Calu3 (cell line): ENCODE measurements at regions not wholly inside any gene's neighbourhood (a gene's known extent, or its start where the extent isn't known, plus 50 kb on each side); places are given as distances from the start of the nearest gene placed in this dataset.
"Not testable (repeated sequence)": the region's sequence is repeated elsewhere in the genome, so short reads cannot be mapped to it uniquely, and the experiment has no call there.

Experiments
- BruUV-seq: library from RNA; stranded (reverse); fragments of 400-500 nt; replicated peaks from 2 replicates; lab custom pipeline; 2021; lab: Mats Ljungman, UMichigan
- CTCF ChIA-PET: fragments of 300-600 bp; sonication (Branson Sonifier 250); formaldehyde crosslinking; loops from one replicate; lab custom pipeline; 2022; ENCODE audit warnings: antibody characterized with exemption; lab: Charles Lee
- DNase-seq: peaks from one replicate; pipeline ENCODE4 v3.0.0; 2022
- H3K27ac Mint-ChIP-seq: one replicate; pipeline ENCODE4 v1.8.0; 2022; ENCODE audit warnings: mixed read lengths; ENCODE audit not compliant: unreplicated experiment
- H3K27me3 Mint-ChIP-seq: one replicate; pipeline ENCODE4 v1.8.0; 2022; ENCODE audit warnings: mixed read lengths; ENCODE audit not compliant: unreplicated experiment
- H3K36me3 Mint-ChIP-seq: one replicate; pipeline ENCODE4 v1.8.0; 2022; ENCODE audit warnings: mild to moderate bottlenecking, moderate library complexity, mixed read lengths; ENCODE audit not compliant: insufficient read depth, unreplicated experiment
- H3K4me1 Mint-ChIP-seq: one replicate; pipeline ENCODE4 v1.8.0; 2022; ENCODE audit warnings: mild to moderate bottlenecking, low read depth, mixed read lengths; ENCODE audit not compliant: unreplicated experiment
- H3K4me3 Mint-ChIP-seq: one replicate; pipeline ENCODE4 v1.8.0; 2022; ENCODE audit warnings: mild to moderate bottlenecking, low read depth, moderate library complexity, mixed read lengths; ENCODE audit not compliant: unreplicated experiment
- H3K9me3 Mint-ChIP-seq: one replicate; pipeline ENCODE4 v1.8.0; 2022; ENCODE audit warnings: low read depth, mixed read lengths; ENCODE audit not compliant: unreplicated experiment
- intact Hi-C: fragments of 100-400 bp; cut with micrococcal nuclease; formaldehyde crosslinking; loops from one replicate; pipeline ENCODE4 v1.10.0; 2022; ENCODE audit not compliant: unreplicated experiment
- TF ChIP-seq, protein P1 (sequence below): fragments of 200-600 bp; IDR thresholded peaks from one replicate; pipeline ENCODE4 v1.8.0; 2022; ENCODE audit warnings: antibody characterized with exemption; ENCODE audit not compliant: unreplicated experiment

DNA sequence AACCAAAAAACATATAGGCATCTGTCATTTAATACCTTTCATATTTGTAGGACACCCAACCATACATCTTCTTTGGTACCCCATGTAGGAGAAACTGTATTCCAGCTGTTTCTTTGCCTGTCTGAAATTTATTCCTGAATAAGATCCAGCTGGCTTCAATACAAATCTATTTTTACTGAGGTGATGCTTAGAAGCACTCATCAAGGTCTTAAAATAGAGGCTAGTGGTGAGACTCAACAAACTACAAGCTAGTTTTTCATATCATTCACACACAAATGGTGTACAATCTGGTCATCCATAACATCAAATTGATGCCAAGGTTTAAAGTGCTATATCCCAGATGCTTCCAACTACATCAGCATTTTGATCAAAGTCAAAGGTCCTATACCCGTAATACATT lies 1071.3 kb upstream of the MIR17HG start:
- no peak overlapping the region for H3K27ac Mint-ChIP-seq
- no peaks in the 10 kb centered on the region for H3K27me3 Mint-ChIP-seq
- intact Hi-C loops = no loop called here
- H3K9me3 Mint-ChIP-seq = peaks cover 2% of the 10 kb centered on the region
- H3K4me3 Mint-ChIP-seq = no peak overlapping the region
- BruUV-seq = no TSS peak
- TF ChIP-seq, protein P1, sequence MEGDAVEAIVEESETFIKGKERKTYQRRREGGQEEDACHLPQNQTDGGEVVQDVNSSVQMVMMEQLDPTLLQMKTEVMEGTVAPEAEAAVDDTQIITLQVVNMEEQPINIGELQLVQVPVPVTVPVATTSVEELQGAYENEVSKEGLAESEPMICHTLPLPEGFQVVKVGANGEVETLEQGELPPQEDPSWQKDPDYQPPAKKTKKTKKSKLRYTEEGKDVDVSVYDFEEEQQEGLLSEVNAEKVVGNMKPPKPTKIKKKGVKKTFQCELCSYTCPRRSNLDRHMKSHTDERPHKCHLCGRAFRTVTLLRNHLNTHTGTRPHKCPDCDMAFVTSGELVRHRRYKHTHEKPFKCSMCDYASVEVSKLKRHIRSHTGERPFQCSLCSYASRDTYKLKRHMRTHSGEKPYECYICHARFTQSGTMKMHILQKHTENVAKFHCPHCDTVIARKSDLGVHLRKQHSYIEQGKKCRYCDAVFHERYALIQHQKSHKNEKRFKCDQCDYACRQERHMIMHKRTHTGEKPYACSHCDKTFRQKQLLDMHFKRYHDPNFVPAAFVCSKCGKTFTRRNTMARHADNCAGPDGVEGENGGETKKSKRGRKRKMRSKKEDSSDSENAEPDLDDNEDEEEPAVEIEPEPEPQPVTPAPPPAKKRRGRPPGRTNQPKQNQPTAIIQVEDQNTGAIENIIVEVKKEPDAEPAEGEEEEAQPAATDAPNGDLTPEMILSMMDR = no peak
- no peaks in the 10 kb centered on the region for H3K36me3 Mint-ChIP-seq
- no peak for DNase-seq
- CTCF ChIA-PET = no interaction called here
- H3K4me1 Mint-ChIP-seq = no peaks in the 10 kb centered on the region

DNA sequence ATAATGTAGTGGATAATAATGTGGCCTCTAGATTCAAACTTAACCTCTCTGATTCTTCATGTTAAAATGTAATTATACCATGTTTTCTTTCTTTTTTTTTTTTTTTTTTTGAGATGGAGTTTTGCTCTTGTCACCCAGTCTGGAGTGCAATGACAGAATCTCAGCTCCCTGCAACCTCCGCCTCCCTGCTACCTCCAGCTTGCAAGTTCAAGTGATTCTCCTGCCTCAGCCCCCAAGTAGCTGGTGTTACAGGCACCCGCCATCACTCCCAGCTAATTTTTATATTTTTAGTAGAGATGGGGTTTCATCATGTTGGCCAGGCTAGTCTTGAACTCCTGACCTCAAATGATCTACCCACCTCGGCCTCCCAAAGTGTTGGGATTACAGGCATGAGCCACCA lies 1069.3 kb upstream of the MIR17HG start:
- H3K36me3 Mint-ChIP-seq, H3K4me1 Mint-ChIP-seq, H3K9me3 Mint-ChIP-seq, H3K27ac Mint-ChIP-seq, DNase-seq, intact Hi-C loops, CTCF ChIA-PET, BruUV-seq, H3K27me3 Mint-ChIP-seq, H3K4me3 Mint-ChIP-seq: not testable (repeated sequence)

DNA sequence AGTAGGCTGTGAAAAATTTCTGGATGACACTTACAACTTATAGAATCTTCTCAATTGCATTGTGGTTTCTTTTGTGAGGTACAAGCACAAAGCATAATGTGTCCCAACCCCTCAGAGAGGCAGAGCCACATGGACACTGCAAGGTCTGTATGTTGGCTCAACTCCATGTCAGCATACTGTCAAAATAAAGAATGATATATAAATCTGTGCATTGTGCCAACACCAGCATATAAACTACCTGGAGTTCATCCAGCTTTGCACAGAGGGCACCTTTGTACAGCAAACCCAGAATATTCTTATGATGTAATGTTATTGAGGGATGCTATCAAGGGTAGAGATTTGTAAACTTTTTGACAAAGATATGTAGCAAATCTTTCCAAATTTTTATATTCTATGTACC lies 1065.8 kb upstream of the MIR17HG start:
- CTCF ChIA-PET = no interaction called here
- no peaks in the 10 kb centered on the region for H3K27me3 Mint-ChIP-seq
- BruUV-seq = no TSS peak
- H3K4me3 Mint-ChIP-seq = no peak overlapping the region
- intact Hi-C loops = no loop called here
- no peaks in the 10 kb centered on the region for H3K4me1 Mint-ChIP-seq
- TF ChIP-seq, protein P1 = no peak
- no peak for DNase-seq
- no peaks in the 10 kb centered on the region for H3K9me3 Mint-ChIP-seq
- H3K36me3 Mint-ChIP-seq = no peaks in the 10 kb centered on the region
- H3K27ac Mint-ChIP-seq = no peak overlapping the region

DNA sequence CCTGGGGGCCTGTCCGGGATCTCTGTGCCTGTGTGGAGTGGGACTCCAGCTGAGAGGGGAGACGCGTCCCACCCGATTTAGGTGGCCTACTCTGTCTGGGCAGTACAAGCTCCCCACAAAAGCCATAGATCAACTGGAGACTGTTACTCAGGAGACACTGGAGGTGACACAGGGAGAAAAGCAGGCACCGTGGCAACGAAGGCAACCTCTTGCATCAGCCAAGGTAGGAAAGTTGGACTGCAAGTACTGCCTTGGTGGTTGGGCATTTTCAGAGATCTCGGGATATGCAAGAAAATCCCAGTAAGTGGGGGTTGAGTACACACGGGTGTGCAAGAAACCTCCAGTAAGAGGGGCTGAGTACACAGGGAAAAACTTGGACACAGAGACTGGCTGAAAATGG lies 1060.0 kb upstream of the MIR17HG start:
- intact Hi-C loops = no loop called here
- Mint-ChIP-seq H3K27me3 (no peaks in the 10 kb centered on the region), H3K36me3 (no peaks in the 10 kb centered on the region), H3K4me3 (no peak overlapping the region), H3K27ac (no peak overlapping the region), H3K9me3 (peaks cover 3% of the 10 kb centered on the region), H3K4me1 (no peaks in the 10 kb centered on the region)
- no peak for DNase-seq
- no TSS peak for BruUV-seq
- CTCF ChIA-PET = no interaction called here
- TF ChIP-seq, protein P1 = no peak

DNA sequence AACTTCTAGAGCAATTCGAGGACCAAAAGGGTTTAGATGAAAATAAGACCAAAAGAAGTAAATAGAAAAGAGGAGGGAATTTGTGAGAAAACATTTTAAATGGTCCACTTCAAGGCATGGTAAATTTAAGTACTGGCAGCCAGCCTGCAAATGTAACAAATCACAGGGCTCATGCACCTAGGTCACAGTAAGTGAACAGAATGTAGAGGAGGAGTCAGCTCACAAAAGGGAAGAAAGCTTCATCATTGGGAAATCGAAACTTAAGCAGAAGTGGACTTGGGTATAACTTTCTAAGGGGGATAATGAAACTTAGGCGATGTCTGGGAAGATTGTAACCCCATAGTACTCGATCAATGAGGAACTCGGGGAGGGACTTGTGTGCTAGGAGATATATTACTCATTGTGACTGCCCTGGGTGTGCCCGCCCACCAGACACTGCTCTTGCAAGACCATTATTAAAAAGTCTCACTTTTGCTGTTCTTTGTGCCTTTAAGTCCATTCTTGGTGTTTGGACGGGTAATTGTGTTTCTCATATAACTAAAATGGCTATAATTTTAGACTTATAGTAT lies 1053.6 kb upstream of the MIR17HG start:
- DNase-seq = no peak
- no peaks in the 10 kb centered on the region for H3K27me3 Mint-ChIP-seq
- CTCF ChIA-PET = no interaction called here
- intact Hi-C loops = no loop called here
- no peak overlapping the region for H3K4me3 Mint-ChIP-seq
- no peak overlapping the region for H3K27ac Mint-ChIP-seq
- BruUV-seq = no TSS peak
- peaks cover 2% of the 10 kb centered on the region for H3K9me3 Mint-ChIP-seq
- H3K4me1 Mint-ChIP-seq = no peaks in the 10 kb centered on the region
- H3K36me3 Mint-ChIP-seq = no peaks in the 10 kb centered on the region
- TF ChIP-seq, protein P1 = no peak
